ENCODE measurements at regions not wholly inside any gene's neighbourhood (a gene's known extent, or its start where the extent isn't known, plus 50 kb on each side); places are given as distances from the start of the nearest gene placed in this dataset.

DNA sequence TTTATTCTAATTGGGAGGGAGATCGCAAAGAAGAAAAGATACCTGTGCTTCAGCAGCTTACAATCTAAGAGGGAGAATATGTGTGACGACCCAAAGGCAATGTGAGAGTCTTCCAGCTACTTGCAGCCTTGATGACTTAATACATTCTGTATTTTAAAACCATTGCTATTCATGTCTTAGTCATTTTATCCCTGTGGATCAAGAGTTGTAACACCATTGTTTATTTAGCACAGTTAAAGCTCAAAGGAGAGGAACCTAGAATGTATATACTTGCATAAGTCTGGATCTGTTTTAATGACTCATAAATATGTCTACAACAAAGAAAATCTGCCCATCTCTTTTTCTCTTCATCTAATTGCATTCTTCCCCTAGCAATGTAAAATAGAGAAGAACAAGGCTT lies 117.9 kb upstream of the DLX6 start:
- TF ChIP-seq, protein P1, sequence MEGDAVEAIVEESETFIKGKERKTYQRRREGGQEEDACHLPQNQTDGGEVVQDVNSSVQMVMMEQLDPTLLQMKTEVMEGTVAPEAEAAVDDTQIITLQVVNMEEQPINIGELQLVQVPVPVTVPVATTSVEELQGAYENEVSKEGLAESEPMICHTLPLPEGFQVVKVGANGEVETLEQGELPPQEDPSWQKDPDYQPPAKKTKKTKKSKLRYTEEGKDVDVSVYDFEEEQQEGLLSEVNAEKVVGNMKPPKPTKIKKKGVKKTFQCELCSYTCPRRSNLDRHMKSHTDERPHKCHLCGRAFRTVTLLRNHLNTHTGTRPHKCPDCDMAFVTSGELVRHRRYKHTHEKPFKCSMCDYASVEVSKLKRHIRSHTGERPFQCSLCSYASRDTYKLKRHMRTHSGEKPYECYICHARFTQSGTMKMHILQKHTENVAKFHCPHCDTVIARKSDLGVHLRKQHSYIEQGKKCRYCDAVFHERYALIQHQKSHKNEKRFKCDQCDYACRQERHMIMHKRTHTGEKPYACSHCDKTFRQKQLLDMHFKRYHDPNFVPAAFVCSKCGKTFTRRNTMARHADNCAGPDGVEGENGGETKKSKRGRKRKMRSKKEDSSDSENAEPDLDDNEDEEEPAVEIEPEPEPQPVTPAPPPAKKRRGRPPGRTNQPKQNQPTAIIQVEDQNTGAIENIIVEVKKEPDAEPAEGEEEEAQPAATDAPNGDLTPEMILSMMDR (IDR thresholded peaks at IDR 0.05): no peak
- TF ChIP-seq POLR2A (IDR thresholded peaks at IDR 0.05): no peak
- H3K4me3 ChIP-seq (ENCODE audit: low read depth, poor library complexity, severe bottlenecking): no peak overlapping the region
- DNase-seq (ENCODE audit: low spot score in 2 of 2): no peak
- 82 to 86% methylated on average over 2 of the region's 2 CpGs for WGBS, 2 donors
- intact Hi-C loops (cut with DNase I; ENCODE audit: low total_unique reads): no loop called here

DNA sequence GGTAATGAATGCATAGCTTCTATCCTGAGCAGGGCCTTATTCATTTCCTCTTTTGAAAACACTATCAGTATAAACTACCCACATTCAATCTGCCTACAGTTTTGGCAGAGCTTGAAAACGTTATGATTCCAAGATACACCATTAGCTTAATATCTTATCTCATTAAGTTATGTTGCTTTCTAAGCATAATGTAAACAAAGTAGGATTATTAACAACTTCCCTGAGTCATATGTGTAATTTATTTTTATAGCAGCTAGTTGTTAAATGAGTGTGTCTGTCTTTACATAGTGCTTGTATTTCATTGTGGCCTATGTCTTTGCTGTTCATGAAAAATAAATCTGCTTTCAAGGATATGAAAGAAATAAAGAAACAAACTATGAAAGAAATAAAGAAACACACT lies 106.2 kb upstream of the DLX6 start:
- 29 to 44% methylated on average over 1 of the region's 1 CpG for WGBS, 2 donors
- DNase-seq (ENCODE audit: low spot score in 2 of 2): no peak
- TF ChIP-seq POLR2A (IDR thresholded peaks at IDR 0.05): no peak
- TF ChIP-seq, protein P1 (IDR thresholded peaks at IDR 0.05): no peak
- H3K4me3 ChIP-seq (ENCODE audit: low read depth, poor library complexity, severe bottlenecking): no peak overlapping the region
- intact Hi-C loops (cut with DNase I; ENCODE audit: low total_unique reads): no loop called here

DNA sequence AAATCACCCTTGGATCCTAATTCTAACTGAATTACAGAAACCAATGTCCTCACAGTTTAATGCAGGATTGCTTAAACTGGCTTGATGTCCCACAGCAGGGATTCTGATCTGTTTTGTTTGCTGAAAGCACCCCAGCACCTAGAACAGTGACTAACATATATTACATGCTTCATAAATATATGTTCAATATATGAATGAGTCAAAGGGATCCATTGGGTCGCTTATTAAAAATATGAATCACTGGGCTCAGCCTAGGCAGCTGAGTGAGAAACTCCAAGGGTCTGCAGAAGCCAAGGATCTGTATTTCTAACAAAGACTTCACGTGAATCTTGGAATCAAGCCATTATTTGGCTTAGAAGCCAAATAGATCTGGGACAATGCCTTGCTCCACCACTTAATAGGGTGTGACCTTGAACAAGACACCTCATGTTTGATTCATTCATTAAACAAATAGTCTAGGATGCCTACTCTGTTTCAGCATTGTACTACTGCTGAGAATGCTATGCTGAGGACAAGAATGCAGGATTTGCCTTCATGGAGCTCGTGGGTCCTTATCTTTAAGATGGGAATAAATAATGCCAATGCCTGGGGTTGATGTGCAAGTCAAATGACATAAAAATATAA lies 103.4 kb upstream of the DLX6 start:
- WGBS, 2 donors: 49% methylated on average over 3 of the region's 3 CpGs
- TF ChIP-seq POLR2A (IDR thresholded peaks at IDR 0.05): no peak
- TF ChIP-seq, protein P1 (IDR thresholded peaks at IDR 0.05): no peak
- intact Hi-C loops (cut with DNase I; ENCODE audit: low total_unique reads): no loop called here
- no peak overlapping the region for H3K4me3 ChIP-seq (ENCODE audit: low read depth, poor library complexity, severe bottlenecking)
- no peak for DNase-seq (ENCODE audit: low spot score in 2 of 2)

DNA sequence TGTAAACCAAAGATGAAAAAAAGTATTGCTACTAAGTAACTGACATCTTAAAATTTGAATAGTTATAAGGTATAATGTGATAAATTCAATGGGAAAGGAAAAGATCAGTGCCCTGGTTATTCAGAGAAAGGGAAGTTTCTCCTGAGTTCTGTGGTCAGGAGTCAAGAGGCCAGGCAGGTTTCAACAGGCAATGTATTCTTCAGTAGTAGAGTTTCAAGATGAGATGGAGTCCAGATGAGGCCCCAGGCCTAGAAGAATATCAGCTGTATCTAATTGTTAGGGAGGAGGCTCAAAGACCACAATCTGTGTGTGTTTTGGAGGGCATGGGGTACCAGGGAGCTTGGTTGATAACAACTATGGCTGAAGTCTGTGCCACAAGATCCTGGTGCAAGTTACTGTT lies 101.4 kb upstream of the DLX6 start:
- intact Hi-C loops (cut with DNase I; ENCODE audit: low total_unique reads): no loop called here
- no peak overlapping the region for H3K4me3 ChIP-seq (ENCODE audit: low read depth, poor library complexity, severe bottlenecking)
- DNase-seq (ENCODE audit: low spot score in 2 of 2): no peak
- no peak for TF ChIP-seq POLR2A (IDR thresholded peaks at IDR 0.05)
- TF ChIP-seq, protein P1 (IDR thresholded peaks at IDR 0.05): no peak

DNA sequence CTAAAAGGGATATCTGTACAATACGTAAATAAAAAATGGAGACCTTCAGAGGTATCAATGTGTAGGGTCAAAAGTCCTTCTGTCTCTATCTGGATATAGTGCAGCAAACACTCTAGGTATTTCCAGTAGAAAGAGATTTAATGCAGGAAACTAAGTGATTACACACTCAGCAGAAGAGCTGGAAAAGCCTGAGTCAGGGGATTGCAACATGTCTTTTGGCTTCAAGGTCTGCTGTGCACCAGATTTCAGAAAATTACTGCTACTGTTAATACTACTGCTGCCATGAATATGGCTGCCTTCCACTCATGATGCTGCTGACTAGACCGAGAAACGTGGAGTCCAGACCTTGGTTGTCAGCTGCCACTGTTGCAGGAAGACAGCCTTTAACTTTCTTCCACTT lies 94.9 kb upstream of the DLX6 start:
- no peak for TF ChIP-seq POLR2A (IDR thresholded peaks at IDR 0.05)
- TF ChIP-seq, protein P1 (IDR thresholded peaks at IDR 0.05): no peak
- intact Hi-C loops (cut with DNase I; ENCODE audit: low total_unique reads): no loop called here
- H3K4me3 ChIP-seq (ENCODE audit: low read depth, poor library complexity, severe bottlenecking): no peak overlapping the region
- 69 to 71% methylated on average over 3 of the region's 3 CpGs for WGBS, 2 donors
- no peak for DNase-seq (ENCODE audit: low spot score in 2 of 2)

DNA sequence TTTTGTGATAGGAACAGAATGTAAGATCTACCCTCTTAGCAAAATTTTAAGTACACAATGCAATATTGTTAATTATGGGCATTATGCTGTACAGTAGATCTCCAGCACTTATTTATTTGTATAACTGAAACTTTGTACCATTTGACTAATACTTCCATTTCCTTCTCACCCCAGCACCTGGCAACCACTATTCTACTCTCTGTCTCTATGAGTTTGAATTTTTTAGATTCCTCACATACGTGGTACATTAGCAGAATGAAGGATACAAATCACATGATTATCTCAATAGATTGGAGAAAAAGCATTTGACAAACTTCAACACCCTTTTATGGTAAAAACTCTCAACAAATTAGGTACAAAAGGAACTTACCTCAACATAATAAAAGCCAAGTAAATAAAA lies 90.3 kb upstream of the DLX6 start:
- no peak overlapping the region for H3K4me3 ChIP-seq (ENCODE audit: low read depth, poor library complexity, severe bottlenecking)
- DNase-seq (ENCODE audit: low spot score in 2 of 2): no peak
- TF ChIP-seq, protein P1 (IDR thresholded peaks at IDR 0.05): no peak
- TF ChIP-seq POLR2A (IDR thresholded peaks at IDR 0.05): no peak
- 64 to 65% methylated on average over 1 of the region's 1 CpG for WGBS, 2 donors
- intact Hi-C loops (cut with DNase I; ENCODE audit: low total_unique reads): no loop called here
